Activated CD8-positive, alpha-beta memory T cell treated with anti-CD3 and anti-CD28 coated beads, Interleukin-2, amount 10 ng/mL, durations not matched to agents 7 days and 5 days (primary cell): ENCODE measurements at regions not wholly inside any gene's neighbourhood (a gene's known extent, or its start where the extent isn't known, plus 50 kb on each side); places are given as distances from the start of the nearest gene placed in this dataset.

Experiments
- ATAC-seq: fragments of 150-1000 bp; cut with Tn5 transposase; one replicate; pipeline ENCODE4 v1.10.0; 2021; ENCODE audit warnings: moderate library complexity
- CTCF ChIA-PET: fragments of 350-600 bp; sonication (Branson Sonifier 250); formaldehyde crosslinking; loops from one replicate; lab custom pipeline; 2021; ENCODE audit warnings: antibody characterized with exemption; lab: Charles Lee
- DNase-seq: peaks from one replicate; pipeline ENCODE4 v3.0.0-alpha.2; 2020
- H3K27ac Mint-ChIP-seq: one replicate; pipeline ENCODE4 v1.8.0; 2021; ENCODE audit warnings: mild to moderate bottlenecking, mixed read lengths
- H3K27me3 Mint-ChIP-seq: one replicate; pipeline ENCODE4 v1.8.0; 2021; ENCODE audit warnings: mixed read lengths
- H3K36me3 Mint-ChIP-seq: one replicate; pipeline ENCODE4 v1.8.0; 2021; ENCODE audit warnings: mild to moderate bottlenecking, mixed read lengths
- H3K4me1 Mint-ChIP-seq: one replicate; pipeline ENCODE4 v1.8.0; 2021; ENCODE audit warnings: mixed read lengths
- H3K4me3 Mint-ChIP-seq: one replicate; pipeline ENCODE4 v1.8.0; 2021; ENCODE audit warnings: mild to moderate bottlenecking, moderate library complexity, mixed read lengths
- H3K9me3 Mint-ChIP-seq: one replicate; pipeline ENCODE4 v1.8.0; 2022; ENCODE audit warnings: low read depth, mixed read lengths

GRCh38 chr9:96038271-96038670, 162.8 kb downstream of the ERCC6L2 start:
- Mint-ChIP-seq H3K4me1 (peaks cover 14% of the 10 kb centered on the region), H3K27ac (no peak overlapping the region), H3K9me3 (peaks cover 17% of the 10 kb centered on the region), H3K4me3 (no peak overlapping the region), H3K27me3 (peaks cover 2% of the 10 kb centered on the region), H3K36me3 (peaks cover 21% of the 10 kb centered on the region)
- CTCF ChIA-PET = no interaction called here
- ATAC-seq (no peak), DNase-seq (no peak)

GRCh38 chr9:96034553-96035122, 159.1 kb downstream of the ERCC6L2 start:
- Mint-ChIP-seq H3K4me3 (no peak overlapping the region), H3K9me3 (peaks cover 17% of the 10 kb centered on the region), H3K4me1 (peaks cover 14% of the 10 kb centered on the region)

GRCh38 chr9:96033896-96034295, 158.4 kb downstream of the ERCC6L2 start:
- DNase-seq = no peak
- Mint-ChIP-seq H3K4me3 (no peak overlapping the region), H3K27ac (no peak overlapping the region), H3K4me1 (peaks cover 8% of the 10 kb centered on the region), H3K27me3 (peaks cover 4% of the 10 kb centered on the region), H3K9me3 (peaks cover 14% of the 10 kb centered on the region), H3K36me3 (peaks cover 15% of the 10 kb centered on the region)
- no peak for ATAC-seq
- CTCF ChIA-PET = no interaction called here

More at GRCh38 chr9:96034553-96035122, 159.1 kb downstream of the ERCC6L2 start:
- no peak overlapping the region for H3K27ac Mint-ChIP-seq
- DNase-seq = no peak
- CTCF ChIA-PET = no interaction called here
- H3K27me3 Mint-ChIP-seq = peaks cover 2% of the 10 kb centered on the region
- H3K36me3 Mint-ChIP-seq = peaks cover 19% of the 10 kb centered on the region
- ATAC-seq = no peak

GRCh38 chr9:96031916-96032534, 156.5 kb downstream of the ERCC6L2 start:
- Mint-ChIP-seq H3K9me3 (peaks cover 8% of the 10 kb centered on the region), H3K27ac (no peak overlapping the region)
- CTCF ChIA-PET = no interaction called here

GRCh38 chr9:96031366-96031824, 155.9 kb downstream of the ERCC6L2 start:
- Mint-ChIP-seq H3K36me3 (peaks cover 12% of the 10 kb centered on the region), H3K4me3 (no peak overlapping the region), H3K4me1 (peaks cover 11% of the 10 kb centered on the region), H3K9me3 (peaks cover 11% of the 10 kb centered on the region), H3K27me3 (peaks cover 22% of the 10 kb centered on the region), H3K27ac (no peak overlapping the region)
- DNase-seq (no peak), ATAC-seq (no peak)
- CTCF ChIA-PET = no interaction called here

More at GRCh38 chr9:96031916-96032534, 156.5 kb downstream of the ERCC6L2 start:
- H3K4me3 Mint-ChIP-seq = no peak overlapping the region
- ATAC-seq (no peak), DNase-seq (no peak)
- H3K27me3 Mint-ChIP-seq = peaks cover 18% of the 10 kb centered on the region
- peaks cover 9% of the 10 kb centered on the region for H3K36me3 Mint-ChIP-seq
- peaks cover 6% of the 10 kb centered on the region for H3K4me1 Mint-ChIP-seq

GRCh38 chr9:96029722-96030530, 154.4 kb downstream of the ERCC6L2 start:
- no peak for DNase-seq
- ATAC-seq = no peak
- Mint-ChIP-seq H3K9me3 (peaks cover 3% of the 10 kb centered on the region), H3K4me3 (no peak overlapping the region), H3K27ac (no peak overlapping the region), H3K36me3 (peaks cover 10% of the 10 kb centered on the region), H3K4me1 (peaks cover 14% of the 10 kb centered on the region), H3K27me3 (peaks cover 20% of the 10 kb centered on the region)
- CTCF ChIA-PET = no interaction called here

GRCh38 chr9:96027251-96028131, 152.0 kb downstream of the ERCC6L2 start:
- peaks cover 23% of the 10 kb centered on the region for H3K27me3 Mint-ChIP-seq
- H3K4me3 Mint-ChIP-seq = peak overlapping the region; percentile 45
- ATAC-seq (peak; percentile 24), DNase-seq (no peak)
- peaks cover 10% of the 10 kb centered on the region for H3K36me3 Mint-ChIP-seq
- H3K27ac Mint-ChIP-seq = peak overlapping the region; percentile 30
- peaks cover 35% of the 10 kb centered on the region for H3K4me1 Mint-ChIP-seq
- H3K9me3 Mint-ChIP-seq = peaks cover 3% of the 10 kb centered on the region
- CTCF ChIA-PET = interaction anchor here (1.0 kb wide), 1 partner anchor 151 kb away, joined by 5 read pairs; the partner anchor contains the start of gene ERCC6L2

GRCh38 chr9:96026655-96027213, 151.2 kb downstream of the ERCC6L2 start:
- H3K27me3 Mint-ChIP-seq = peaks cover 26% of the 10 kb centered on the region
- H3K9me3 Mint-ChIP-seq = peaks cover 3% of the 10 kb centered on the region
- CTCF ChIA-PET = interaction anchor here (1.7 kb wide), 1 partner anchor 19 kb away, joined by 4 read pairs; no protein-coding TSS in a partner anchor
- peaks cover 10% of the 10 kb centered on the region for H3K36me3 Mint-ChIP-seq
- H3K4me3 Mint-ChIP-seq = peak overlapping the region; percentile 45
- DNase-seq (no peak), ATAC-seq (no peak)
- peak overlapping the region; percentile 52 for H3K27ac Mint-ChIP-seq
- peaks cover 40% of the 10 kb centered on the region for H3K4me1 Mint-ChIP-seq

- Mint-ChIP-seq H3K27ac (peak overlapping the region; percentile 4), H3K4me1 (peaks cover 40% of the 10 kb centered on the region), H3K9me3 (peaks cover 3% of the 10 kb centered on the region), H3K36me3 (peaks cover 10% of the 10 kb centered on the region), H3K27me3 (peaks cover 26% of the 10 kb centered on the region), H3K4me3 (no peak overlapping the region)
- CTCF ChIA-PET = interaction anchor here (1.5 to 1.7 kb wide), 2 partner anchors 20 to 192 kb away, joined by 4 read pairs; no protein-coding TSS in a partner anchor
- DNase-seq (no peak), ATAC-seq (no peak)
Measured at GRCh38 chr9:96025995-96026602, 150.6 kb downstream of the ERCC6L2 start.

GRCh38 chr9:96023486-96023885, 148.0 kb downstream of the ERCC6L2 start:
- H3K4me3 Mint-ChIP-seq = no peak overlapping the region
- H3K4me1 Mint-ChIP-seq = peaks cover 60% of the 10 kb centered on the region
- peaks cover 20% of the 10 kb centered on the region for H3K27me3 Mint-ChIP-seq
- DNase-seq = no peak
- H3K27ac Mint-ChIP-seq = peak overlapping the region; percentile 89
- ATAC-seq = no peak
- H3K9me3 Mint-ChIP-seq = peaks cover 3% of the 10 kb centered on the region
- H3K36me3 Mint-ChIP-seq = peaks cover 13% of the 10 kb centered on the region
- CTCF ChIA-PET = no interaction called here

- peak overlapping the region; percentile 78 for H3K4me3 Mint-ChIP-seq
- ATAC-seq = peak; percentile 52
Measured at GRCh38 chr9:96022445-96023051, 147.1 kb downstream of the ERCC6L2 start.

More at GRCh38 chr9:96022445-96023051, 147.1 kb downstream of the ERCC6L2 start:
- Mint-ChIP-seq H3K27ac (peak overlapping the region; percentile 89), H3K4me1 (peaks cover 59% of the 10 kb centered on the region), H3K36me3 (peaks cover 16% of the 10 kb centered on the region), H3K9me3 (peaks cover 3% of the 10 kb centered on the region), H3K27me3 (peaks cover 11% of the 10 kb centered on the region)
- CTCF ChIA-PET = no interaction called here
- DNase-seq = peak; percentile 88
